Right kidney (tissue), 1 donor: ENCODE measurements at regions not wholly inside any gene's neighbourhood (a gene's known extent, or its start where the extent isn't known, plus 50 kb on each side); places are given as distances from the start of the nearest gene placed in this dataset.

Experiments used
- DNase-seq: peaks from one replicate; pipeline ENCODE4 v3.0.0-alpha.2; 2016

DNA sequence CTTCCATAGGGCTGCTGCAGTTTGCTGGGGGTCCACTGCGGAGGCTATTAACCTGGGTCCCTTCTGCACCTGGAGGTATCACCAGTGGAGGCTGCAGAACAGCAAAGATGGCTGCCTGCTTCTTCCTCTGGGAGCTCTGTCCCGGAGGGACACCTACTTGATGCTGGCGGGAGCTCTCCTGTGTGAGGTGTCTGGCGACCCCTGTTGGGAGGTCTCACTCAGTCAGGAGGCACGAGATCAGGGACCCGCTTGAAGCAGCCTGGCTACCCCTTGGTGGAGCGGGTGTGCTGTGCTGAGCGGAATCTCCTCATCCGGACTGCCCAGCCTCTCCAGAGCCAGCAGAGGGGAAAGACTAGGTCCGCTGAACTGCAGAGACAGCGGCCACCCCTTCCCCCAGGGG, 56.0 kb upstream of the CTXND1 start:
- DNase-seq = no peak

DNA sequence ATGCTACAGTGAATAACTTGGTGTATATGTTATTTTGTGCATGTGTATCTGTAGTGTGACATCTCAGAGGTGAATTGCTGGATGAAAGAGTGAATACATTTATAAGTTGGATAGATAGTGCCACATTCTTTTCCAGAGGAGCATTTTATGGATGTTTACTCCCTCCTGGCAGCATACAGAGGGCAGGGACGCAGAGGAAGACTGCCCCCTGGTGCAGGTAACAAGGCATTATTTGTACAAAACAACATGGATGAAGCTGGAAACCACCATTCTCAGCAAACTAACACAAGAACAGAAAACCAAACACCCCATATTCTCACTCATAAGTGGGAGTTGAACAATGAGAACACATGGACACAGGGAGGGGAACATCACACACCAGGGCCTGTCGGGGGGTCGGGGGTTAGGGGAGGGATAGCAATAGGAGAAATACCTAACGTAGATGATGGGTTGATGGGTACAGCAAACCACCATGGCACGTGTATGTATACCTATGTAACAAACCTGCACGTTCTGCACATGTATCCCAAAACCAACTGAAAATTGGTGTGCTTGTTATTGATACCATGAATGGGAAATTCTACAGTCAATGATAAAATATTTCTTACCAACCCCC, 57.9 kb upstream of the CTXND1 start:
- no peak for DNase-seq

DNA sequence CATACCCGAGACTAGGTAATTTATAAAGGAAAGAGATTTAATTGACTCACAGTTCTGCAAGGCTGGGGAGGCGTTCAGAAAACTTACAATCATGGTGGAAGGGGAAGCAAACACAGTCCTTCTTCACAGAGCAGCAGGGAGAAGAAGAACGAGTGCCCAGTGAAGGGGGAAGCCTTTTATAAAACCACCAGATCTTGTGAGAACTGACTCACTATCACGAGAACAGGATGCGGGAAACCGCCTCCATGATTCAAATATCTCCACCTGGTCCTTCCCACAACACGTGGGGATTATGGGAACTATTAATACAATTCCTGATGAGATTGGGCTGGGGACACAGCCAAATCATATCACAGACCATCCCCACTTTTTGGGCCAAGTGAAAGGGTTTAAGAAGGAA, 58.8 kb upstream of the CTXND1 start:
- no peak for DNase-seq

DNA sequence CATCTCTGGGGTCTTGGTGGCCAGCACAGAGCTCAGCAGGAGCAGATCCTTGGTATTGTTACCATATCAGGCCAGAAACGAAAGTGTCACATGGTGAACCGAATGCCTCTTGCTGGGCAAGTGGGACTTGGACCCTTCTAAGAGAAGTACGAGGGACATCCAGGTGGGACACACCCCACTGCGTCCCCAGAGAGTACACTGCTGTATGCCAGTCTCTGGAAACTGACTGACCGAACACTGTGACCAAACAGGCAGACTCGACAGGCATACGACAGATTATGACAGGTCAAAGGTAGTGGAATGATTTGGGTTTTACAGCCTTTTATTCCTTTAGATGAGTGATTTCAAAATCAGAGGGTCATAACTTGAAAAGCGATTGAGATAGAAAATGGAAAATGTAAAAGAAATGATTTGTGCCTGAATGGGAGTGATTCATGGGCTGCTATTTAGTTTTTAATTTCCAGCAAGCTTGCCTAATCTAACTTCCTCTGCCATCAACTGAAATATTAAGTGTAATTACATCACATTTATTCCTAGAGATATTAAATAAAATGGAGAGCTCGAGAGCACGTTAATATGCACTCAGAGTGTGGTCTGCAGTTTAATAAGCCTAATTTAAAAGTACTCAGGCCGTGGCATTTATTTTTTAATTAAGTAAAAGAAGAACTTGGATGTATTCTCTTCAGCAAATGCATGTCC, 63.4 kb upstream of the CTXND1 start:
- DNase-seq = no peak

DNA sequence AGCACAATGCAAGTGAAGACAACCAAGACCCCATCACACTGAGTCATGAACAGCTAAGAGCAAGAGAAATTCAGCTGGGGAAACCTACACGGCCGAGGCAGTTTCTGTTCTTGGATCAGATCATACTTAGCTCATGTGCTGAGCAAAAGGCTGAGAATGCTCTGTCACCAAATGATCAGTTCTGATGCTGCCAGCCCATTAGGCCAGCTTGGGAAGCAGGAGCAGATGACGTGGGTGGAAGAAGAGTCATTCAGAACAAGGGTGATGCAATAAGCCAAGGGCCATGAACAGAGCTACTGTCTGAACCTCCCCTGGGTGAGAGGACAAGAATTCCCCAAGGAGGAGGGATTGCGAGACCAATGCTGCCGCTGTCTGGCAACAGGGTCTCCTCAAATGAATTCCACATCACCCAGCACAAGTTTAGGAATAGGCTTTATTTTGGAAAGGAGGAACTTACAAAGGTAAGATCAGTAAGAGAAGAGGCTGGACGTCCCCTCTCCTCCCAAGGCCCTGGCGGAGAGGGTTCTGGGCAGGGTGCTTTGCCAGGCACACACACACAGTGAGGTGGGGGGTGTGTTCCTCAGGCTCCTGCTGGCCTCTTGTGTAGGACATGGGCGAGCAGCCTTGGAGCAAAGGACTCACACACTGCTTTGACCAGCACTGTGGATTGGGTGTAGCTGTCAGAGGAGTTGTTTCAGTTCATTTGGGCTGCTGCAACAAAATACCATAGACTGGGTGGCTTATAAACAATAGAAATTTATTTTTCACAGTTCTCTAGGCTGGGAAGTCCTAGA, 65.6 kb upstream of the CTXND1 start:
- no peak for DNase-seq

GRCh38 chr15:80321853-80322252, 69.8 kb upstream of the CTXND1 start:
- no peak for DNase-seq

DNA sequence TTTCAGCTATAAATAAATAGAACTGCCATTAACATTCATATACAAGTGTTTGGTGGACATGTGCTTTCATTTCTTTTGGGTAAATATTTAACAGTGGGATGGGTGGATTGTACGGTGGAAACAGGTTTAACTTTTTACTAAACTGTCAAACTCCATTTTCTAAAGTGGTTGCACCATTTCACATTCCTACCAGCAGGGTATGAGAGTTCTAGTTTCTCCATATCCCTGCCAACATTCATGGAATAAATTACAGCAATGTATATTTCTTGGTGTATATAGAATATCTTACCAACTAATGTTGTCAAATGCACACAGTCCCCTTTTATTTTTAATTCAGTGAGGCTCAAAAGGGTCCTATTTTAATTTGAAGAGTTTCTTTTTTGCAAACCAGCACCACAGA, 71.3 kb upstream of the CTXND1 start:
- no peak for DNase-seq

- no peak for DNase-seq
Observed at GRCh38 chr15:80324545-80325080, 72.6 kb upstream of the CTXND1 start.

GRCh38 chr15:80325206-80325605, 73.2 kb upstream of the CTXND1 start:
- no peak for DNase-seq

GRCh38 chr15:80326270-80326669, 74.3 kb upstream of the CTXND1 start:
- no peak for DNase-seq

- DNase-seq = no peak
Observed at GRCh38 chr15:80328496-80328895, 75.7 kb upstream of the ARNT2 start.

DNA sequence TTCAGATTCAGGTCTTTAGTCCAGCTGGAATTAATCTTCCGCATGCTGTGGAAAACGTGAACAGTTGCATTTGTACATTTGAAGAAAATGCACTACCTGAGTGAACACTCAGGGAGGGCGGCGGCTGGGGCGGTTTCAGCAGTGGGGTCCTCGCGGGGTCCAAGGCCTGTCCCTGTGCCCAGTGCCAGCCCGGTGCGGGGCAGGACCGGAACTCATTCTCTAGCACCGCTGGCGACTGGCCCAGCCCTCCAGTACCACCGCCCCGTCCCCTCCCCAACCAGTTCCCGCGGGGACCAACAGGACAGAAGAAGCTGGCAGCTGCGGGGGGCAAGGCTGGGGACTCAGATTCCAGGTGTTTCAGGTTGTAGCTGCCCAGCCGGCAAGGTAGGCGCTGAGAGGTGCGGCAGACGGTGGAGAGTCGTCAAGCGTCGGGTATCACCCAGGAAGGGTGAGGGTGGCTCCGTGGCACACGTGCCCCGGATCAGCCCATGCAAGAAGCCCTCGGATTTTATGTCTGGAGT, 72.2 kb upstream of the ARNT2 start:
- no peak for DNase-seq

DNA sequence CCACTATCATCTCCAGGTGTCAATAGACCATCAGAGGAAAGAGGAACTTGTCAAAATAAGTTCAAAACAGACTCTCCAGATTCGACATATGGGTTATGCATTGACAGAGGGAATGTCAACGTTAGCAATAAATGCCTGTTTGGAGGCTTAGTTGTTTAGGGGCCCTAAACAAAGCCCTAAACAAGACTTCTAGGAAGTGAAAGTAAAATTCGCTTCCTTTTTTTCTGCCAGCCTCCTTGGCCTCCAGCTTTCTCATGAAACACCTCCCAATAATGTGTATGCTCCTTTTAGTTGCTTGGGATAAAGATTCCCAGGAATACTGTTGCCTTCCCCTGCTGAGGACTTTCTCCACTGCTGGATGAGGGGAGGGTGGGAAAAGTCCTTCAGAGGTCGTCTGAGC, 70.9 kb upstream of the ARNT2 start:
- no peak for DNase-seq

DNA sequence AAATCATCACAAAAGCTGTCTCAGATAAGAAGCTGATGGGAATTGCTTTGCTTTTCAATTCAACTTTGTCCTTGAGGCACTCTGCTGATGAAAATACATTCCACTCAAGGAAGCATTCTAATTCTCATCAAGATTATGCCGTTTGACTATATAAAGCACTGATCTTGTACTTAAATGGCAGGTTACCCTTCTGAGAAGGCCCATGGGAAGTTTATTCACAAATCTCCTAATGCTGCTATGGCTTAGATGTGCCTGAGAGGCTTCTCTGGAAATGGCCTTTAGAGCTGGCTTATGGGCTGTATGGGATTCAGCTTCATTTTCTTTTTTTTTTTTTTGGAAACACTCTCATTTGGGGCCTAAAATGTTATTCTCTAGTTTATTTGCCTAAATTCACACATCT, 69.7 kb upstream of the ARNT2 start:
- DNase-seq = no peak

GRCh38 chr15:80339601-80340000, 64.6 kb upstream of the ARNT2 start:
- DNase-seq = no peak

GRCh38 chr15:80342148-80342547, 62.0 kb upstream of the ARNT2 start:
- no peak for DNase-seq

DNA sequence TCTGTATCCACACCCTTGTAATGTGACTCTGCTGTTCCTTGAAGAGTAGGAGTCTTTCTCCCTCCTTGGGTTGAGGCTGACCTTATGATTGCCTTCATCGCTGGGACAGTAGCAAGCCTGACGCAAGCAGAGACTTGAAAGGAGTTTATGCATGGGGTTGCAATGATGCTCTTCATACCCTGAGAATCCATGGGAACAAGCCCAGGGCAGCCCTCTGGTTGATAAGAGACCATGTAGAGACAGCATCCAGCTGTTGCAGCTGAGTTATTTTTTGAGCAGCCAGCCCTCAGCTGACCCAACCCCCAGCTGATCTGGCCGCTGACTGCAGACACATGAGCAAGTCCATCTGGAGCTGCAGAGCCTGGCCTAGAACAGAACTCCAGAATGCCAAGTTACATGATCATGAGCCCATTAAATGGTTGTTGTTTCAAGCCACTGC, 60.6 kb upstream of the ARNT2 start:
- peak; percentile 42 for DNase-seq

GRCh38 chr15:80350941-80351610, 53.1 kb upstream of the ARNT2 start:
- DNase-seq = no peak
